IMR-90 (cell line): ENCODE measurements at regions not wholly inside any gene's neighbourhood (a gene's known extent, or its start where the extent isn't known, plus 50 kb on each side); places are given as distances from the start of the nearest gene placed in this dataset.

Experiments used
- ATAC-seq: fragments of 200-7000 bp; cut with Tn5 transposase; 2 replicates; pipeline ENCODE4 v1.9.1; 2020; ENCODE audit warnings: low read depth, mild to moderate bottlenecking, moderate library complexity
- BruUV-seq: library from RNA; stranded (reverse); fragments of 400-500 nt; replicated peaks from 2 replicates; lab custom pipeline; 2021; lab: Mats Ljungman, UMichigan
- CTCF ChIA-PET: fragments of 300-600 bp; formaldehyde crosslinking; extraction: SDS; loops from one replicate; lab custom pipeline; 2021; ENCODE audit warnings: antibody characterized with exemption; lab: Yijun Ruan, JAX
- POLR2A ChIA-PET: fragments of 300-600 bp; sonication (Branson Sonifier 250); formaldehyde crosslinking; loops from one replicate; lab custom pipeline; 2022; ENCODE audit warnings: antibody characterized with exemption; ENCODE audit not compliant: unreplicated experiment; lab: Charles Lee
- DNase-seq: peaks from one replicate; pipeline ENCODE4 v3.0.0; 2013
- H2AFZ ChIP-seq: replicated peaks from 2 replicates; pipeline ENCODE3; 2013; ENCODE audit warnings: low read length, mild to moderate bottlenecking; ENCODE audit not compliant: poor library complexity
- H2AK5ac ChIP-seq: 2 replicates; pipeline ENCODE4 v1.6.1; 2013; ENCODE audit warnings: low read depth, low read length, inconsistent platforms
- H2AK9ac ChIP-seq: replicated peaks from 2 replicates; pipeline ENCODE3; 2013; ENCODE audit warnings: mild to moderate bottlenecking, low read depth, low read length, moderate library complexity; ENCODE audit not compliant: poor library complexity
- H2BK120ac ChIP-seq: 2 replicates; pipeline ENCODE4 v1.6.1; 2013; ENCODE audit warnings: low read depth, low read length, inconsistent platforms
- H2BK15ac ChIP-seq: 3 replicates; pipeline ENCODE4 v1.6.1; 2013; ENCODE audit warnings: low read depth, low read length, inconsistent platforms
- H2BK20ac ChIP-seq: 2 replicates; pipeline ENCODE4 v1.6.1; 2013; ENCODE audit warnings: low read depth, mild to moderate bottlenecking, inconsistent platforms, low read length, moderate library complexity
- H2BK5ac ChIP-seq: 2 replicates; pipeline ENCODE4 v1.6.1; 2013; ENCODE audit warnings: mild to moderate bottlenecking, low read depth, low read length, inconsistent platforms; ENCODE audit not compliant: poor library complexity, severe bottlenecking
- H3K14ac ChIP-seq: replicated peaks from 2 replicates; pipeline ENCODE4 v1.6.1; 2013; ENCODE audit warnings: low read depth, low read length, inconsistent platforms
- H3K18ac ChIP-seq: 2 replicates; pipeline ENCODE4 v1.6.1; 2013; ENCODE audit warnings: low read depth, low read length, control low read depth
- H3K23ac ChIP-seq: 2 replicates; pipeline ENCODE4 v1.6.1; 2013; ENCODE audit warnings: low read depth, low read length, inconsistent platforms
- H3K27ac ChIP-seq: 2 replicates; pipeline ENCODE4 v1.5.1; 2013; ENCODE audit warnings: mild to moderate bottlenecking, control low read depth, low read length; ENCODE audit not compliant: insufficient read depth
- H3K27me3 ChIP-seq: 2 replicates; pipeline ENCODE4 v1.6.1; 2013; ENCODE audit warnings: low read length; ENCODE audit not compliant: control insufficient read depth, insufficient read depth
- H3K36me3 ChIP-seq: 2 replicates; pipeline ENCODE4 v1.6.1; 2013; ENCODE audit warnings: low read length, mixed read lengths; ENCODE audit not compliant: control insufficient read depth, insufficient read depth
- H3K4ac ChIP-seq: 2 replicates; pipeline ENCODE4 v1.6.1; 2013; ENCODE audit warnings: low read depth, low read length, inconsistent platforms
- H3K4me1 ChIP-seq: 2 replicates; pipeline ENCODE4 v1.6.1; 2013; ENCODE audit warnings: low read length, mixed read lengths; ENCODE audit not compliant: control insufficient read depth, insufficient read depth
- H3K4me2 ChIP-seq: 2 replicates; pipeline ENCODE4 v1.6.1; 2013; ENCODE audit warnings: low read depth, mild to moderate bottlenecking, control low read depth, low read length, moderate library complexity
- H3K4me3 ChIP-seq: 2 replicates; pipeline ENCODE4 v1.5.1; 2013; ENCODE audit warnings: low read depth, mild to moderate bottlenecking, control low read depth, low read length, moderate library complexity; ENCODE audit not compliant: insufficient read depth
- H3K56ac ChIP-seq: 2 replicates; pipeline ENCODE4 v1.6.1; 2013; ENCODE audit warnings: low read length, inconsistent platforms; ENCODE audit not compliant: insufficient read depth; ENCODE audit errors: extremely low read depth
- H3K79me1 ChIP-seq, 2 experiments: 2 replicates each; pipeline ENCODE4 v1.6.1; 2013; ENCODE audit warnings: low read length in 2 of 2, inconsistent platforms in 1 of 2, low read depth in 1 of 2
- H3K9ac ChIP-seq: 2 replicates; pipeline ENCODE4 v1.6.1; 2013; ENCODE audit warnings: low read depth, low read length, control low read depth
- H3K9me1 ChIP-seq: 2 replicates; pipeline ENCODE4 v1.6.1; 2013; ENCODE audit warnings: low read length, inconsistent platforms; ENCODE audit not compliant: insufficient read depth
- H3K9me3 ChIP-seq: 2 replicates; pipeline ENCODE4 v1.6.1; 2013; ENCODE audit warnings: low read length; ENCODE audit not compliant: control insufficient read depth, insufficient read depth
- H4K20me1 ChIP-seq: 2 replicates; pipeline ENCODE4 v1.6.1; 2013; ENCODE audit warnings: low read length, inconsistent platforms; ENCODE audit not compliant: insufficient read depth
- H4K5ac ChIP-seq: 2 replicates; pipeline ENCODE4 v1.6.1; 2013; ENCODE audit warnings: mild to moderate bottlenecking, low read depth, low read length, control low read depth
- H4K8ac ChIP-seq, 2 experiments: 2 replicates each; pipeline ENCODE4 v1.6.1; 2013; ENCODE audit warnings: low read depth in 2 of 2, low read length in 2 of 2, control low read depth in 1 of 2, inconsistent platforms in 1 of 2
- H4K91ac ChIP-seq: 2 replicates; pipeline ENCODE4 v1.6.1; 2013; ENCODE audit warnings: low read depth, low read length, inconsistent platforms; ENCODE audit not compliant: insufficient read depth
- MAFK ChIP-seq: IDR thresholded peaks from 2 replicates; pipeline ENCODE4 v1.6.1; 2012; ENCODE audit warnings: low read depth, low read length, improper control_type of control experiment
- NFE2L2 ChIP-seq: fragments of 150-350 bp; IDR thresholded peaks from 2 replicates; pipeline ENCODE4 v1.6.1; 2016; ENCODE audit warnings: low read depth, mild to moderate bottlenecking, low read length
- WGBS, 2 experiments: methylation state at CpG; one replicate each; pipeline versions ENCODE4 v1.1.5 to v1.1.7; 2013; ENCODE audit warnings: missing lambda C conversion rate in 2 of 2; ENCODE audit not compliant: insufficient read length in 1 of 2; ENCODE audit errors: extremely low coverage in 2 of 2; 5-methylcytosine and 5-hydroxymethylcytosine counted together
- dilution Hi-C: fragments of 300-500 bp; cut with HindIII; formaldehyde crosslinking; loops from one replicate; pipeline ENCODE4 v1.14.3; 2018; ENCODE audit warnings: low sequenced_read_pairs; ENCODE audit not compliant: unreplicated experiment
- in situ Hi-C: fragments of 300-500 bp; cut with MboI; formaldehyde crosslinking; loops from 3 replicates; pipeline ENCODE4 v1.14.3; 2019; ENCODE audit warnings: low sequenced_read_pairs, inconsistent platforms, mixed read lengths
- intact Hi-C: fragments of 100-400 bp; cut with micrococcal nuclease; formaldehyde crosslinking; loops from 2 replicates; pipeline ENCODE4 v1.10.0; 2022

DNA sequence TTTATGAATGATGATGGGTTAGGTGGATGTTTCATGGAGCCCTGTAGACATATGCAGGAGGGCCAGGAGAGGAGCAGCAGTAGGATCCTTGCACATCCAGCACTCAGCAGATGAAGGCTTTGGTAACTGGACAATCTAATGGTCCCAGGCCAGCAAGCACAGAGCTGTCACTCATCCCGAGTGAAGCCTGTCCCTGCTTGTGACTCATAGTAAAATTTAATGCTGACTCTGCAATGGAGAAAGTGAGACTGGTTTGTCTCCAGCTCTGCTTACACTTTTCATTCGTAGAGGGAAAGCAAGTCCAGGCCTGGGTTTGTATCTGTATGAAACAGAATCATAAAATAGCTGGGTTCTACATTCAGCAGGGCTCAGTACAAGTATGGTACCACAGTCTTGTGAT lies 131.7 kb downstream of the DTWD1 start:
- no peak overlapping the region for H2AK9ac ChIP-seq
- ChIA-PET CTCF (no interaction called here), POLR2A (no interaction called here)
- no peaks in the 10 kb centered on the region for H3K79me1 ChIP-seq
- TF ChIP-seq NFE2L2 (no peak), MAFK (peak; percentile 80)
- intact Hi-C loops (no loop called here), in situ Hi-C loops (no loop called here), dilution Hi-C loops (no loop called here)
- no peak overlapping the region for H3K4ac ChIP-seq
- no peak overlapping the region for H3K4me3 ChIP-seq
- no peak overlapping the region for H3K27ac ChIP-seq
- H3K14ac ChIP-seq: no peak overlapping the region
- no peak overlapping the region for H2BK20ac ChIP-seq
- H2BK5ac ChIP-seq: no peak overlapping the region
- no peak for ATAC-seq
- no peak overlapping the region for H2AK5ac ChIP-seq
- no peak overlapping the region for H3K56ac ChIP-seq
- no peak overlapping the region for H4K5ac ChIP-seq
- H3K9ac ChIP-seq: no peak overlapping the region
- no peaks in the 10 kb centered on the region for H3K4me1 ChIP-seq
- no peak overlapping the region for H3K23ac ChIP-seq
- no peaks in the 10 kb centered on the region for H3K9me1 ChIP-seq
- no peak overlapping the region for H2AFZ ChIP-seq
- H4K8ac ChIP-seq: no peak overlapping the region
- no peaks in the 10 kb centered on the region for H4K20me1 ChIP-seq
- DNase-seq: no peak
- WGBS, 2 experiments: 69% methylated on average over 2 of the region's 2 CpGs; no CpG with 5 or more reads in 1 of the 2 experiments
- no peaks in the 10 kb centered on the region for H3K27me3 ChIP-seq
- no peak overlapping the region for H4K91ac ChIP-seq
- no peak overlapping the region for H2BK120ac ChIP-seq
- H3K4me2 ChIP-seq: no peak overlapping the region
- H2BK15ac ChIP-seq: no peak overlapping the region
- no TSS peak for BruUV-seq
- no peaks in the 10 kb centered on the region for H3K36me3 ChIP-seq
- no peak overlapping the region for H3K18ac ChIP-seq
- no peaks in the 10 kb centered on the region for H3K9me3 ChIP-seq
